H1 (cell line): ENCODE measurements at regions not wholly inside any gene's neighbourhood (a gene's known extent, or its start where the extent isn't known, plus 50 kb on each side); places are given as distances from the start of the nearest gene placed in this dataset.

Source experiments
- CTCF ChIA-PET: fragments of 300-600 bp; sonication (Branson Sonifier 250); formaldehyde crosslinking; loops from one replicate; lab custom pipeline; 2021; ENCODE audit not compliant: partially characterized antibody; lab: Charles Lee
- POLR2A ChIA-PET: fragments of 300-600 bp; sonication (Branson Sonifier 250); formaldehyde crosslinking; loops from one replicate; lab custom pipeline; 2021; ENCODE audit warnings: inconsistent platforms; ENCODE audit not compliant: partially characterized antibody; lab: Charles Lee
- DNase-seq, 2 experiments: peaks; one replicate each; pipeline versions ENCODE4 v3.0.0 to v3.0.0-alpha.2; 2010 to 2022; ENCODE audit warnings: low spot score in 2 of 2, low read depth in 1 of 2, mixed read lengths in 1 of 2
- FAIRE-seq: peaks from 2 replicates; lab custom pipeline; 2011; peaks lifted over from hg19 to GRCh38; lab: Jason Lieb, UNC
- H2AFZ ChIP-seq: 2 replicates; pipeline ENCODE4 v1.8.1; 2012; ENCODE audit warnings: low read length, inconsistent platforms
- H2AK5ac ChIP-seq: 2 replicates; pipeline ENCODE4 v1.6.1; 2013; ENCODE audit warnings: low read depth, low read length
- H2BK120ac ChIP-seq: replicated peaks from 2 replicates; pipeline ENCODE3; 2013; ENCODE audit warnings: low read depth, low read length, inconsistent platforms
- H2BK12ac ChIP-seq: 2 replicates; pipeline ENCODE4 v1.6.1; 2013; ENCODE audit warnings: low read depth, low read length
- H2BK15ac ChIP-seq: 2 replicates; pipeline ENCODE4 v1.6.1; 2013; ENCODE audit warnings: low read length
- H2BK20ac ChIP-seq: 2 replicates; pipeline ENCODE4 v1.6.1; 2013; ENCODE audit warnings: low read length
- H2BK5ac ChIP-seq: 2 replicates; pipeline ENCODE4 v1.6.1; 2013; ENCODE audit warnings: low read depth, low read length
- H3K14ac ChIP-seq: 2 replicates; pipeline ENCODE4 v1.6.1; 2013; ENCODE audit warnings: inconsistent platforms; ENCODE audit not compliant: insufficient read length
- H3K18ac ChIP-seq: 2 replicates; pipeline ENCODE4 v1.6.1; 2013; ENCODE audit warnings: low read length; ENCODE audit errors: extremely low read depth
- H3K23ac ChIP-seq: 2 replicates; pipeline ENCODE4 v1.6.1; 2013; ENCODE audit warnings: inconsistent platforms; ENCODE audit not compliant: insufficient read length
- H3K23me2 ChIP-seq: 2 replicates; pipeline ENCODE4 v1.6.1; 2013; ENCODE audit warnings: low read depth, low read length
- H3K27ac ChIP-seq: 2 replicates; pipeline ENCODE4 v1.6.1; 2011; ENCODE audit warnings: low read depth, low read length, inconsistent platforms
- H3K27me3 ChIP-seq, 4 experiments: replicated peaks in 1 of 4; 1 replicate in 1 of 4; 2 replicates in 3 of 4; pipeline versions ENCODE4 v1.6.1 to v1.8.1; 2011 to 2013; ENCODE audit warnings: low read length in 3 of 4, mild to moderate bottlenecking in 3 of 4, inconsistent platforms in 2 of 4, mixed read lengths in 2 of 4, moderate library complexity in 1 of 4; ENCODE audit not compliant: control insufficient read depth in 3 of 4, insufficient read depth in 3 of 4; ENCODE audit errors: extremely low read depth in 1 of 4
- H3K36me3 ChIP-seq, 4 experiments: 2 replicates each; pipeline versions ENCODE4 v1.6.1 to v1.8.1; 2011 to 2013; ENCODE audit warnings: mild to moderate bottlenecking in 4 of 4, low read length in 3 of 4, moderate library complexity in 2 of 4, control low read depth in 1 of 4, inconsistent platforms in 1 of 4; ENCODE audit not compliant: insufficient read depth in 4 of 4, control insufficient read depth in 2 of 4
- H3K4ac ChIP-seq: replicated peaks from 2 replicates; pipeline ENCODE3; 2013; ENCODE audit warnings: low read length, low read depth, mixed read lengths, inconsistent platforms; ENCODE audit not compliant: insufficient read length
- H3K4me1 ChIP-seq, 4 experiments: replicated peaks in 1 of 4; 1 replicate in 1 of 4; 2 replicates in 3 of 4; pipeline versions ENCODE4 v1.6.1 to v1.8.1; 2011 to 2013; ENCODE audit warnings: low read length in 3 of 4, inconsistent platforms in 2 of 4, mixed read lengths in 1 of 4; ENCODE audit not compliant: insufficient read depth in 4 of 4, control insufficient read depth in 3 of 4
- H3K4me2 ChIP-seq, 2 experiments: 2 replicates each; pipeline versions ENCODE4 v1.6.1 to v1.8.1; 2011 to 2013; ENCODE audit warnings: low read depth in 2 of 2, low read length in 2 of 2, control low read depth in 1 of 2, inconsistent platforms in 1 of 2, mild to moderate bottlenecking in 1 of 2; ENCODE audit not compliant: insufficient read depth in 1 of 2
- H3K4me3 ChIP-seq, 4 experiments: fragments of 200-600, 300-600 bp in 1 of 4; sonication (generic), shearing (Covaris generic), sonication (Bioruptor Twin) in 1 of 4; 2 replicates each; pipeline versions ENCODE4 v1.5.1 to v1.8.1; 2011 to 2016; ENCODE audit warnings: low read length in 4 of 4, low read depth in 3 of 4, control low read depth in 2 of 4, inconsistent platforms in 2 of 4, mild to moderate bottlenecking in 2 of 4, mixed read lengths in 1 of 4, moderate library complexity in 1 of 4; ENCODE audit not compliant: insufficient read depth in 2 of 4; ENCODE audit errors: extremely low read depth in 1 of 4
- H3K56ac ChIP-seq: replicated peaks from 2 replicates; pipeline ENCODE3; 2013; ENCODE audit warnings: low read depth, mild to moderate bottlenecking, mixed read lengths, low read length, inconsistent platforms; ENCODE audit not compliant: insufficient read length
- H3K79me1 ChIP-seq: 2 replicates; pipeline ENCODE4 v1.6.1; 2013; ENCODE audit warnings: low read depth, low read length, control low read depth
- H3K79me2 ChIP-seq, 2 experiments: 2 replicates each; pipeline versions ENCODE4 v1.6.1 to v1.8.1; 2012 to 2013; ENCODE audit warnings: low read length in 2 of 2, mild to moderate bottlenecking in 2 of 2, inconsistent platforms in 1 of 2; ENCODE audit not compliant: insufficient read depth in 2 of 2, control insufficient read depth in 1 of 2
- H3K9ac ChIP-seq, 4 experiments: replicated peaks in 1 of 4; 1 replicate in 1 of 4; 2 replicates in 3 of 4; pipeline versions ENCODE4 v1.6.1 to v1.8.1; 2011 to 2013; ENCODE audit warnings: low read depth in 3 of 4, low read length in 3 of 4, control low read depth in 2 of 4, mild to moderate bottlenecking in 2 of 4, moderate library complexity in 2 of 4, inconsistent platforms in 1 of 4; ENCODE audit errors: extremely low read depth in 1 of 4
- H3K9me3 ChIP-seq, 2 experiments: 2 replicates each; pipeline versions ENCODE4 v1.6.1 to v1.8.1; 2012 to 2013; ENCODE audit warnings: mild to moderate bottlenecking in 2 of 2, moderate library complexity in 2 of 2, control low read depth in 1 of 2, inconsistent platforms in 1 of 2, low read depth in 1 of 2, low read length in 1 of 2, mixed read lengths in 1 of 2; ENCODE audit not compliant: insufficient read depth in 2 of 2
- H4K20me1 ChIP-seq, 2 experiments: replicated peaks in 1 of 2; 2 replicates each; pipeline versions ENCODE3 to v1.8.1; 2011 to 2013; ENCODE audit warnings: inconsistent platforms in 2 of 2, low read length in 2 of 2, mild to moderate bottlenecking in 1 of 2; ENCODE audit not compliant: insufficient read depth in 2 of 2, control insufficient read depth in 1 of 2
- H4K5ac ChIP-seq: 2 replicates; pipeline ENCODE4 v1.6.1; 2013; ENCODE audit warnings: low read length, low read depth, mixed read lengths, inconsistent platforms; ENCODE audit not compliant: insufficient read length
- H4K8ac ChIP-seq: 2 replicates; pipeline ENCODE4 v1.8.0; 2013; ENCODE audit warnings: mild to moderate bottlenecking, moderate library complexity, low read length, inconsistent platforms; ENCODE audit not compliant: insufficient read depth; ENCODE audit errors: extremely low read depth
- H4K91ac ChIP-seq: replicated peaks from 2 replicates; pipeline ENCODE3; 2013; ENCODE audit warnings: low read length, mixed read lengths, inconsistent platforms; ENCODE audit not compliant: insufficient read length
- NRF1 ChIP-seq: IDR thresholded peaks from 2 replicates; pipeline ENCODE4 v1.6.1; 2011; ENCODE audit warnings: mild to moderate bottlenecking, low read depth, low read length, improper control_type of control experiment
- SP4 ChIP-seq: IDR thresholded peaks from 2 replicates; pipeline ENCODE4 v1.6.1; 2012; ENCODE audit warnings: low read length, inconsistent platforms
- WGBS, 2 experiments: shearing (Covaris generic) in 1 of 2; methylation state at CpG; one replicate each; pipeline versions ENCODE4 v1.1.6 to v1.1.7; 2013 to 2015; ENCODE audit warnings: low lambda C conversion rate in 2 of 2, mixed read lengths in 2 of 2, inconsistent platforms in 1 of 2, low coverage in 1 of 2, missing lambda C conversion rate in 1 of 2; ENCODE audit not compliant: insufficient replicate concordance in 2 of 2, insufficient coverage in 1 of 2, insufficient read length in 1 of 2; ENCODE audit errors: extremely low coverage in 1 of 2, missing lambda C conversion rate in 1 of 2; 5-methylcytosine and 5-hydroxymethylcytosine counted together

GRCh38 chr9:17875886-17876285, 297.0 kb downstream of the SH3GL2 start:
- no peak overlapping the region for H3K4me3 ChIP-seq
- no peak overlapping the region for H3K4me2 ChIP-seq
- H3K23ac ChIP-seq: no peak overlapping the region
- H2BK20ac ChIP-seq: no peak overlapping the region
- no peak overlapping the region for H3K4ac ChIP-seq
- no peaks in the 10 kb centered on the region for H3K36me3 ChIP-seq
- ChIA-PET POLR2A (no interaction called here), CTCF (interaction anchor here (1.0 kb wide), 1 partner anchor 337 kb away, joined by 3 read pairs; no protein-coding TSS in a partner anchor)
- no peak overlapping the region for H3K27ac ChIP-seq
- FAIRE-seq: no peak
- H4K91ac ChIP-seq: no peak overlapping the region
- no peaks in the 10 kb centered on the region for H3K23me2 ChIP-seq
- no peak overlapping the region for H4K8ac ChIP-seq
- DNase-seq: no peak
- H4K20me1 ChIP-seq: no peaks in the 10 kb centered on the region
- no peak overlapping the region for H2BK15ac ChIP-seq
- no peak overlapping the region for H2BK12ac ChIP-seq
- no peaks in the 10 kb centered on the region for H3K79me1 ChIP-seq
- WGBS, 2 experiments: 86% methylated on average over 1 of the region's 1 CpG; no CpG with 5 or more reads in 1 of the 2 experiments
- no peak overlapping the region for H4K5ac ChIP-seq
- no peaks in the 10 kb centered on the region for H3K9me3 ChIP-seq
- no peak overlapping the region for H2BK120ac ChIP-seq
- no peak overlapping the region for H3K56ac ChIP-seq
- H3K79me2 ChIP-seq: no peaks in the 10 kb centered on the region
- no peak overlapping the region for H3K9ac ChIP-seq
- H3K14ac ChIP-seq: no peak overlapping the region
- H2BK5ac ChIP-seq: no peak overlapping the region
- H3K27me3 ChIP-seq: no peaks in the 10 kb centered on the region
- H3K18ac ChIP-seq: no peak overlapping the region
- no peaks in the 10 kb centered on the region for H3K4me1 ChIP-seq
- H2AK5ac ChIP-seq: no peak overlapping the region
- H2AFZ ChIP-seq: no peak overlapping the region
- TF ChIP-seq SP4 (no peak), NRF1 (no peak)
